Small intestine (tissue), 7 donors: ENCODE measurements at regions not wholly inside any gene's neighbourhood (a gene's known extent, or its start where the extent isn't known, plus 50 kb on each side); places are given as distances from the start of the nearest gene placed in this dataset.
"Not testable (repeated sequence)": the region's sequence is repeated elsewhere in the genome, so short reads cannot be mapped to it uniquely, and the experiment has no call there.

Experiments
- DNase-seq, 2 donors: peaks; one replicate each; pipeline versions ENCODE4 v3.0.0 to v3.0.0-alpha.2; 2013
- FAIRE-seq: peaks from 2 replicates; lab custom pipeline; 2012; peaks lifted over from hg19 to GRCh38; lab: Jason Lieb, UNC
- H3K27ac ChIP-seq, 3 donors: one replicate each; pipeline ENCODE4 v1.5.1; 2013; ENCODE audit warnings: low read length in 2 of 3, mild to moderate bottlenecking in 2 of 3, control low read depth in 1 of 3, inconsistent platforms in 1 of 3, low read depth in 1 of 3, moderate library complexity in 1 of 3
- H3K27me3 ChIP-seq, 3 donors: one replicate each; pipeline ENCODE4 v1.6.1; 2013; ENCODE audit warnings: low read length in 3 of 3, inconsistent platforms in 1 of 3; ENCODE audit not compliant: control insufficient read depth in 3 of 3, insufficient read depth in 3 of 3
- H3K36me3 ChIP-seq, 3 donors: one replicate each; pipeline ENCODE4 v1.6.1; 2013; ENCODE audit warnings: low read length in 3 of 3, inconsistent platforms in 1 of 3, low read depth in 1 of 3, mild to moderate bottlenecking in 1 of 3, moderate library complexity in 1 of 3; ENCODE audit not compliant: control insufficient read depth in 3 of 3, insufficient read depth in 2 of 3
- H3K4me1 ChIP-seq, 3 donors: one replicate each; pipeline ENCODE4 v1.6.1; 2013; ENCODE audit warnings: low read length in 2 of 3, inconsistent platforms in 1 of 3, low read depth in 1 of 3, mild to moderate bottlenecking in 1 of 3, moderate library complexity in 1 of 3; ENCODE audit not compliant: control insufficient read depth in 3 of 3, insufficient read depth in 2 of 3
- H3K4me3 ChIP-seq, 3 donors: one replicate each; pipeline ENCODE4 v1.5.1; 2013; ENCODE audit warnings: low read length in 3 of 3, control low read depth in 1 of 3, inconsistent platforms in 1 of 3, low read depth in 1 of 3, mild to moderate bottlenecking in 1 of 3, moderate library complexity in 1 of 3
- H3K9me3 ChIP-seq, 2 donors: one replicate each; pipeline ENCODE4 v1.6.1; 2013; ENCODE audit warnings: low read depth in 1 of 2, low read length in 1 of 2; ENCODE audit not compliant: control insufficient read depth in 2 of 2, insufficient read depth in 1 of 2
- WGBS, 3 donors: extraction: QIAGEN DNeasy Blood & Tissue Kit; methylation state at CpG; one replicate each; pipeline ENCODE4 v1.1.7; 2013; 5-methylcytosine and 5-hydroxymethylcytosine counted together
- donor health status: healthy with polysubstance abuse.
- donor health status: control.
- donor health status: control.
- donor health status: Bipolar disorder and iron deficiency.
- donor health status: healthy.

- no peaks in the 10 kb centered on the region for H3K9me3 ChIP-seq
- no peak for DNase-seq
Observed at GRCh38 chr17:33716957-33717356, 423.9 kb upstream of the ASIC2 start.

GRCh38 chr17:33723736-33724135 is 430.6 kb upstream of the ASIC2 start:
- FAIRE-seq, H3K27ac ChIP-seq, H3K36me3 ChIP-seq, DNase-seq, H3K9me3 ChIP-seq, H3K4me3 ChIP-seq, H3K27me3 ChIP-seq, H3K4me1 ChIP-seq: not testable (repeated sequence)
- WGBS, 3 donors: 46 to 61% (median 58%) methylated on average over 3 of the region's 3 CpGs

More at GRCh38 chr17:33716957-33717356, 423.9 kb upstream of the ASIC2 start:
- no peak for FAIRE-seq
- Histone ChIP-seq H3K4me3 (no peak overlapping the region), H3K27me3 (no peaks in the 10 kb centered on the region), H3K4me1 (no peaks in the 10 kb centered on the region), H3K36me3 (no peaks in the 10 kb centered on the region), H3K27ac (no peak overlapping the region)
- 73 to 77% (median 77%) methylated on average over 2 of the region's 2 CpGs for WGBS, 3 donors

GRCh38 chr17:33725675-33726271 is 432.7 kb upstream of the ASIC2 start:
- DNase-seq (peak; percentile 23 to 35), FAIRE-seq (no peak)
- 24 to 25% (median 25%) methylated on average over 11 of the region's 11 CpGs for WGBS, 3 donors
- Histone ChIP-seq H3K27me3 (peaks cover 0 to 4% (median 4%) of the 10 kb centered on the region in 3 donors), H3K4me1 (no peaks in the 10 kb centered on the region), H3K4me3 (no peak overlapping the region), H3K36me3 (no peaks in the 10 kb centered on the region), H3K27ac (no peak overlapping the region), H3K9me3 (no peaks in the 10 kb centered on the region)

GRCh38 chr17:33730131-33730530 is 437.0 kb upstream of the ASIC2 start:
- 45 to 56% (median 55%) methylated on average over 2 of the region's 2 CpGs for WGBS, 3 donors
- DNase-seq (no peak), FAIRE-seq (no peak)
- Histone ChIP-seq H3K27me3 (peaks cover 0 to 9% (median 4%) of the 10 kb centered on the region in 3 donors), H3K4me1 (no peaks in the 10 kb centered on the region), H3K27ac (no peak overlapping the region), H3K9me3 (no peaks in the 10 kb centered on the region), H3K4me3 (no peak overlapping the region), H3K36me3 (no peaks in the 10 kb centered on the region)

- no peaks in the 10 kb centered on the region for H3K9me3 ChIP-seq
- peak in 1 of 2 donors; percentile 10 for DNase-seq
- no peaks in the 10 kb centered on the region for H3K36me3 ChIP-seq
- no peak for FAIRE-seq
- WGBS, 3 donors: 34 to 41% (median 37%) methylated on average over 3 of the region's 3 CpGs
- H3K4me3 ChIP-seq: no peak overlapping the region
- H3K4me1 ChIP-seq: no peaks in the 10 kb centered on the region
- H3K27me3 ChIP-seq: peaks cover 0 to 13% (median 4%) of the 10 kb centered on the region in 3 donors
- H3K27ac ChIP-seq: no peak overlapping the region
Observed at GRCh38 chr17:33732116-33732515, 439.0 kb upstream of the ASIC2 start.

- DNase-seq: no peak
- H3K27ac ChIP-seq: no peak overlapping the region
- H3K9me3 ChIP-seq: no peaks in the 10 kb centered on the region
- no peak overlapping the region for H3K4me3 ChIP-seq
- no peak for FAIRE-seq
- no peaks in the 10 kb centered on the region for H3K4me1 ChIP-seq
- no peaks in the 10 kb centered on the region for H3K36me3 ChIP-seq
- peaks cover 0 to 5% (median 0%) of the 10 kb centered on the region in 3 donors for H3K27me3 ChIP-seq
Observed at GRCh38 chr17:33739714-33740113, 446.6 kb upstream of the ASIC2 start.

- peak in 1 of 2 donors; percentile 20 for DNase-seq
- H3K9me3 ChIP-seq: no peaks in the 10 kb centered on the region
Observed at GRCh38 chr17:33745047-33745760, 452.1 kb upstream of the ASIC2 start.

GRCh38 chr17:33749171-33749570 is 456.1 kb upstream of the ASIC2 start:
- Histone ChIP-seq H3K9me3 (no peaks in the 10 kb centered on the region), H3K36me3 (no peaks in the 10 kb centered on the region), H3K27me3 (peaks cover 0 to 2% (median 0%) of the 10 kb centered on the region in 3 donors), H3K27ac (no peak overlapping the region), H3K4me3 (no peak overlapping the region), H3K4me1 (no peaks in the 10 kb centered on the region)
- WGBS, 3 donors: 81 to 89% (median 87%) methylated on average over 6 of the region's 6 CpGs
- DNase-seq: no peak
- no peak for FAIRE-seq

More at GRCh38 chr17:33745047-33745760, 452.1 kb upstream of the ASIC2 start:
- H3K36me3 ChIP-seq: no peaks in the 10 kb centered on the region
- WGBS, 3 donors: 38 to 49% (median 47%) methylated on average over 3 of the region's 3 CpGs
- H3K27ac ChIP-seq: no peak overlapping the region
- H3K27me3 ChIP-seq: peaks cover 0 to 2% (median 0%) of the 10 kb centered on the region in 3 donors
- H3K4me1 ChIP-seq: no peaks in the 10 kb centered on the region
- no peak overlapping the region for H3K4me3 ChIP-seq
- no peak for FAIRE-seq
